NOMO-1 (cell line): ENCODE measurements at regions not wholly inside any gene's neighbourhood (a gene's known extent, or its start where the extent isn't known, plus 50 kb on each side); places are given as distances from the start of the nearest gene placed in this dataset.
A peak's percentile ranks its signal among the peaks of the same experiment; 100 is the strongest.

ENCODE experiments used
- DNase-seq, 2 experiments: peaks; one replicate each; lab custom pipeline; 2025; ENCODE audit not compliant: unreplicated experiment in 2 of 2; lab: John Stamatoyannopoulos, UW

GRCh38 chr10:10492420-10492819 lies 525.3 kb upstream of the CELF2 start:
- no peak for DNase-seq

- no peak for DNase-seq
These were observed 523.8 kb upstream of the CELF2 start for GRCh38 chr10:10493833-10494232.

DNA sequence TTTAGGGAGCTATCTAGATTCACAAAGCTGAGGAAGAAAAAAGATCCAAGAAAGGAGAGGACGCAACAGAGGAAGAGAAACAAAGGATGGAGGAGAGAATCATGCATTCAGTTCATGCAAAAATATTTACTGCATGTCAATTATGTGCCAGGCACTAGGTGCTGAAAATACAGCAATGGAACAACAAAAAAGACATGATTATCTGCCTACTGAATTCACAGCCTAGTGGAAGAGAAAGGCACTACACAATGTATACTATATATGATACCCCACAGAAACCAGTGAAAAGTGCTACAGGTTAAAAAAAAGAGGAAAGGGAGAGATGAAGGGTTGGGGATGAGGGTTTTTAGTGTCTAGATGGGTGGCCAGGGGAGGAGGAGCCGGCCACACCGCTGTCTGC lies 520.4 kb upstream of the CELF2 start:
- DNase-seq = no peak

DNA sequence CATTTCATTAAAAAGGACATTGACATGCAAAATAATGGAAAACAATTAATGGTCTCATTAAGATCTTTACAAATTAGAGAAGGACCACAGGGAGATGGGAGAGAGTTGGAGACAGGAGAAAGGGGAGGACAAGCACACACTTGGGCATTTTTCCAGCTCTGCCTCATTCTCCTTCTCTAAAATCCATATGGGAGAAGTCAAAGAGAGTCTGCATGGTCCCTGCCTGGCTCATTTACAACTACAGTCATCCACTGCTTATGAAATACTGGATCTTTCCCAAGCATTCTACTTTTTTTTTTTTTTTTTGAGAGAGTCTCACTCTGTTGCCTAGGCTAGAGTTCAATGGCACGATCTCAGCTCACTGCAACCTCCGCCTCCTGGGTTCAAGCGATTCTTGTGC lies 518.9 kb upstream of the CELF2 start:
- DNase-seq = no peak

DNA sequence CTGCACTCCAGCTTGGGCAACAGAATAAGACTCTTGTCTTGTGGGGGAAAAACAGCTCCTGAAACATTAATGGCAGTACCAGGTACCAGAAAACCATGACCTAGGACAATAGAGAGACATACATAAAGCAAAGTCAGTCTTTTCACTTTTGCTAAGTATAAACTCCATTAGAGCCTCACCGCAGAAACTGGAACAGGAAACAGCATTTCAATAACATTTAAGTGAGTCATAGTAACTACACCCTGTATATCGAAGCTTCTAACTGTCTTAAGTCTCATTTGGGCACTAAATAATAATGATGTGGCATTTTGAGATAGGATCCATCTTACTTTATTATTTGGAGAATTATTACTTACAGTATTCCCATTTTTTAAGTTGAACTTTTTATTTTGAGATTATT lies 517.8 kb upstream of the CELF2 start:
- peak; percentile 57 to 83 for DNase-seq

DNA sequence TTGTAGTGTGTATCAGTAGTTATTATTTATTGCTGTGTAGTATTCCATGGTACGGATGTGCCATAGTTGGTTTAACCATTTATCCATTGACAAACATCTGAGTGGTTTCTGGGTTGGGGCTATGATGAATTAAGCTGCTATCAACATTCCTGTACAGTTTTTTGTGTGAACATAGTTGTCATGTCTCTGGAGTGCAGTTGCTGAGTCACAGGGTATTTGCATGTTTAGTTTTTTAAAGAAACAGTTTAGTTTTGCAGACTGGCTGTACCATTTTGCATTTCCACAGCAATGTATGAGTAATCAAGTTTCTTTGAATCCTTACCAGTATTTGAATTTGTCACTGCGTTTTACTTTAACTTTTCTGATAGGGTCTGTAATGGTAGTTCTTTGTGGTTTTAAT lies 516.7 kb upstream of the CELF2 start:
- DNase-seq = no peak

- no peak for DNase-seq
These were observed 513.9 kb upstream of the CELF2 start for GRCh38 chr10:10503772-10504171.

DNA sequence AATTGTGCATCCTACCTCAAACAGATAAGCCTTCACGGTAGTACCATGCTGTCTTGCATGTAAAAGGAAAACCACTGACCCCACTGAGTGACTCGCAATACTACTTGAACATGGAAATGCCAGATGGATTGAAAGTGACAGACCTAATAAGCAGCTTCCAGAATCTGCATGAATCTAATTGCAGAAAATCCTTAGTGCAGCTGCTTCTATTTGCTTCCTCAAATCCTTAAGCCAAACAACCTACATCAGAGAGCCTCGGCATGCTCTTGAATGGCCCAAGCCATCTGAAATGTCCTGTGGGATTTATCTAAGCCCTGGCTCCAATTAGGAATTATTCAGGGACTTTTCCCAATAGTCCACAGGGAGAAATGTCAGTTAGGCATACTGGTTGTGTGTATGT lies 509.5 kb upstream of the CELF2 start:
- DNase-seq = no peak

DNA sequence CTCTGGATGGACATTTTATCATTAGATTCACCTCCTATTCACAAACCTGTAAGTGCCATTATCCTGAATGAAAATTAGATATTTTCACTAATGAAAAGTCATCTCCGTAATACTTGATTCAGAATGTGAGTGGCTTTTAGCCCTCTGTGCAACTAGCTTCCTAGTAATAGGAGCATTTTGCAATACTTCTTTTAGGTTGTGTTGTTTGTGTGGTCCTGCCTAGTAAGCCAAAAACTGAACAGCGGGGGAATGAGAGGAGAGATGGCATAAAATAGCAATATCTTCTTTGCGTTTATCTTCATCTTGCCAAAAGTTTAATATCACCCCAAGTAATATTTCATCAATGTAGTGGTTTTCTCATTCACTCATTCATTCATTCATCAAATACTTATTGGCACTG lies 507.5 kb upstream of the CELF2 start:
- DNase-seq = no peak

DNA sequence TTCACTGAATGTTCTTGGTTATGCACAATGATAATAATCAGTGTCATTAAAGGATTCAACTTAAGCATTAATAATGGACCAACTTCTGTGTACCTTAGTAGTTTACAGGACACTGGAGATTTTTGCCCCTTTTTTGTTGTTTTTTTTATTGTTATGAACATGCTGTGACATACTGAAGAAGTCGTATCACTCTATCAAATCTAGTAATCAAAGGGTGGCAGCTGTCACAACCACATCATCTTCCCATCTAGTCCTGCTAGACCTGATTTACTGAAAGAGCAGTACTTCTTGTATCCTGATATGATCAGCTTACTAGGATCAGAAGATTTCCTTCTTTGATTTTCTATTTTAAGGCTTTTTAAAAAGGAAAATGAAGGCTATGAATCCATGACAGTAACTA lies 504.6 kb upstream of the CELF2 start:
- no peak for DNase-seq

- DNase-seq = no peak
These were observed 503.8 kb upstream of the CELF2 start for GRCh38 chr10:10513898-10514297.

DNA sequence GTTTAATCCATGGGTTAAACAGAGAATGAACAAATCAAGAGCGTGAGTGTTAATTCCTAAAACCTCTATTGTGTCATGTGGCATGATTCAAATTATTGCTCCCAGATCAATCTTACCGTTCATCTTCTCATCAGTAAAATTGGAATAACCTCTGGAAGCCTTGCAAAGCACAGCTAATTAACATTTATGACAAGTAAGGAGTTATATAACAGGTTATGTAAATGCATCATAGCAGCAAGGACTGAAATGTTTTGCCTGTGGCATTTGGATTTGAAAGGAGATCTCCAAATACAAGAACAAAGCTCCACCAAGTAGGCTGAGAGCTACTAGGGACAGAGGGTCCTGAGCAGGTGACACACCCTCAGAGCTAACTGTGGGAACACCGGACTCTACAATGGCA lies 502.9 kb upstream of the CELF2 start:
- DNase-seq = no peak

- no peak for DNase-seq
These were observed 502.0 kb upstream of the CELF2 start for GRCh38 chr10:10515479-10516204.

DNA sequence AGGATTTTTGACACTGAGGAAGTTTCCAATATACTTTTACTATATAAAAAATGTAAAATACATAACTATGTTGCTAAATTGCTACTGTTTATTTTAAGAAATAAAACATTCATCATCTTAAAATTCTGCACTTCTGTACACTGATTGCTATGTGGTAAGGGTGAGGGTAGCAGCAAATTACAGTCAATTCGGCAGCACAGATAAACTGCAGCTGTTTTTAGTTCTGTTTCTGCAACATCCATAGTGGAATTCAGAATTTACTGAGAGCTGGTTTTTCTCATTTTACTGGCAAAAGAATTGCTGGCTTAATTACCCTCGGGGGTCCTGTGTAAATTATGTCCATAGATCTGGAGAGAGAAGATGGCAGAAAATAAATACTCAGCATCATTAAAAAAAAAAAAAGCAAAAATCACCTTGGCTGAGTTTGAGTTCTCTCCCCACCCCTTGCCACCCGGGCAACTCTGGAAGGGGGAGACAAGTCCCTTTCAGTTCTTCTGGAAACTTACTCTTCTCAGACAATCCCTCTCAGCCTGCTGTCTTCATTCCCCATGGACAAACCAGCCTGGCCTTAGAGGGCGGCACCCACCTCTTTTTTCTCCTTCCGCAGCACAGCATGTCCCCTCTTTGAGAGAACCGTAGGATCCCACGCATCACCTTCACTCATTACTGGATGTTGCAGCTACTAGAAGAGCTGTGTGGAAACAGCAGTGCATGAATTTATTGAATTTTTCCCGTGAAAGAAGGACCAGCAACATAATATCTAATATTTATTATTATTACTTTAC lies 501.1 kb upstream of the CELF2 start:
- no peak for DNase-seq

GRCh38 chr10:10517866-10518265 lies 499.8 kb upstream of the CELF2 start:
- no peak for DNase-seq

DNA sequence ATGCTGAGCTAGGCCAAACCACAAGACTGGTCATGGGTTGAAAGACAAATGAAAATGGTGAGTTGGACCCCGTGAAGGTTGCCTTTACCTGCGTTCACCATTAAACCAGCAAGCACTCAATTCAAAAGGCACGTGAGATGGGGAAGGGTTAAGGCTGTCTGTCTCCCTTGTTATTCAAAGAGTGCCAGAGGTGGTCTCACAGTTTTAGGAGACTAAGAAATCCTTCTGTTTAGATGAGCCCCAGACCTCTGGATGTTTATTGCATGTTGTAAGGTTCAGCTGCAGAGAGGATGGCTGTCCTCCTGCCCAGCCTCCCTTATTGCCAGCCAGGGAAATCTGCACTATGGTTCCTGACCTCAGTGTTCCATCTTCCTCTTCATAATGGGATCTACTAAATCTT lies 498.0 kb upstream of the CELF2 start:
- DNase-seq = no peak

- peak; percentile 80 to 90 for DNase-seq
These were observed 496.9 kb upstream of the CELF2 start for GRCh38 chr10:10520491-10521385.

GRCh38 chr10:10526846-10527245 lies 490.8 kb upstream of the CELF2 start:
- no peak for DNase-seq

GRCh38 chr10:10527861-10528562 lies 489.7 kb upstream of the CELF2 start:
- no peak for DNase-seq

GRCh38 chr10:10528563-10528910 lies 489.1 kb upstream of the CELF2 start:
- DNase-seq = no peak

GRCh38 chr10:10530313-10530712 lies 487.4 kb upstream of the CELF2 start:
- DNase-seq = no peak
